ENCODE measurements at regions not wholly inside any gene's neighbourhood (a gene's known extent, or its start where the extent isn't known, plus 50 kb on each side); places are given as distances from the start of the nearest gene placed in this dataset.

DNA sequence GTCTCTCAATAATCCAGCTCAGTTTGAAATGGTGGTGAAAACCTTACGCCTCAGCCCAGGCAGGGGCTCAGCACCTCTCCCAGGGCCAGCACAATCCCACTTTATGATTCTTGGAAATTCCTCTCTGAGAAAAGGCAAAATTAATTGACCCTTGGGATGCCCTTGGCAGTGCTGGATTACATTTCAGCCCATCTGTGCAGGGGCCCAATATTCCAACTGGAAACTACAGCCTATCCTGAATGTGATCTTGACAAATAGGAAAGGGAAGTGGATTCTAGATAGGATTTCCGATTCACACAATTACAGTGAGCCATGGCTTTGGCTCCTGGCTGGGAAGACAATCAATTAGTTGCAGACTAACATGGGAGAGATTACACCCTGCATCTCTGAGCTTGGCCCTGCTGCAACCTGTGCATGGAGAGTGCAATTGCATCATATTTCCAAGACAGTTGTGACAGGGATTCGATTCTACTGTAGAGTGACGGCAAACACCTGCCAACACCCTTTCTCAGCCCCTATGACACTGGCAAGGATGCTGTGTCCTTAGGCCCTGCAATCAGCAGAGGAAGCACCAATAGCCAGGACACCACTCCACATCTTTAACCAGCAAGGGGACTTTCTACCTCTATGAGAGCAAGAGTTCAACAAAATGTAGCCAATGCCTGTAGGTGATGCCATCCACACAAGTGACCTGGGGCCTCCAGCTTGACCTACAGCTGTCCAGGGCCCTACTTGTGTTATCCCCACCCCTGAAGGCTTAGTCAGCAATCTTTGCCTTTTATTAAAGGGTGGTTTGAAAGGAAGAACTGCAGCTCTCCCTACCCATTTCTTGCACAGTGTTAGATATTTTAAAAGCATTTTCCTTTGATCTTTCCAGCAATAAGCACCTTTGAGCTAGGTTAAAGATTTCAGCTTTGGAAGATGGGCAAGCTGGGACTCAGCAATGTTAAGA lies 187.2 kb upstream of the HS6ST1 start:
- TF ChIP-seq, protein P1, sequence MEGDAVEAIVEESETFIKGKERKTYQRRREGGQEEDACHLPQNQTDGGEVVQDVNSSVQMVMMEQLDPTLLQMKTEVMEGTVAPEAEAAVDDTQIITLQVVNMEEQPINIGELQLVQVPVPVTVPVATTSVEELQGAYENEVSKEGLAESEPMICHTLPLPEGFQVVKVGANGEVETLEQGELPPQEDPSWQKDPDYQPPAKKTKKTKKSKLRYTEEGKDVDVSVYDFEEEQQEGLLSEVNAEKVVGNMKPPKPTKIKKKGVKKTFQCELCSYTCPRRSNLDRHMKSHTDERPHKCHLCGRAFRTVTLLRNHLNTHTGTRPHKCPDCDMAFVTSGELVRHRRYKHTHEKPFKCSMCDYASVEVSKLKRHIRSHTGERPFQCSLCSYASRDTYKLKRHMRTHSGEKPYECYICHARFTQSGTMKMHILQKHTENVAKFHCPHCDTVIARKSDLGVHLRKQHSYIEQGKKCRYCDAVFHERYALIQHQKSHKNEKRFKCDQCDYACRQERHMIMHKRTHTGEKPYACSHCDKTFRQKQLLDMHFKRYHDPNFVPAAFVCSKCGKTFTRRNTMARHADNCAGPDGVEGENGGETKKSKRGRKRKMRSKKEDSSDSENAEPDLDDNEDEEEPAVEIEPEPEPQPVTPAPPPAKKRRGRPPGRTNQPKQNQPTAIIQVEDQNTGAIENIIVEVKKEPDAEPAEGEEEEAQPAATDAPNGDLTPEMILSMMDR (conservative IDR thresholded peaks at IDR 0.05), result no peak
- no peak for TF ChIP-seq EZH2 (IDR thresholded peaks at IDR 0.05; ENCODE audit: low read depth)
